Stimulated activated CD8-positive, alpha-beta memory T cell treated with anti-CD3 and anti-CD28 coated beads, Interleukin-7, amount 100 ng/mL, for 48 hours (primary cell): ENCODE measurements at regions not wholly inside any gene's neighbourhood (a gene's known extent, or its start where the extent isn't known, plus 50 kb on each side); places are given as distances from the start of the nearest gene placed in this dataset.
"Not testable (repeated sequence)": the region's sequence is repeated elsewhere in the genome, so short reads cannot be mapped to it uniquely, and the experiment has no call there.

ENCODE experiments used
- DNase-seq, 2 donors: peaks; one replicate each; pipeline ENCODE4 v3.0.0-alpha.2; 2020; ENCODE audit warnings: low read depth in 1 of 2; ENCODE audit errors: extremely low read depth in 1 of 2

- DNase-seq: no peak
Measured at GRCh38 chr2:4803396-4803795, 888.8 kb upstream of the SOX11 start.

GRCh38 chr2:4814137-4814536 is 878.0 kb upstream of the SOX11 start:
- DNase-seq: not testable (repeated sequence)

- no peak for DNase-seq
Measured at GRCh38 chr2:4827836-4828235, 864.3 kb upstream of the SOX11 start.

- no peak for DNase-seq
Measured at GRCh38 chr2:4828682-4829374, 863.4 kb upstream of the SOX11 start.

- DNase-seq: no peak
Measured at GRCh38 chr2:4831751-4832150, 860.4 kb upstream of the SOX11 start.

- DNase-seq: no peak
Measured at GRCh38 chr2:4832642-4833041, 859.5 kb upstream of the SOX11 start.

- no peak for DNase-seq
Measured at GRCh38 chr2:4838626-4839025, 853.6 kb upstream of the SOX11 start.

GRCh38 chr2:4840791-4841190 is 851.4 kb upstream of the SOX11 start:
- no peak for DNase-seq

- DNase-seq: no peak
Measured at GRCh38 chr2:4844881-4845280, 847.3 kb upstream of the SOX11 start.

GRCh38 chr2:4862031-4862430 is 830.2 kb upstream of the SOX11 start:
- DNase-seq: no peak

- DNase-seq: no peak
Measured at GRCh38 chr2:4866198-4866597, 826.0 kb upstream of the SOX11 start.

- DNase-seq: no peak
Measured at GRCh38 chr2:4868466-4868865, 823.7 kb upstream of the SOX11 start.

- no peak for DNase-seq
Measured at GRCh38 chr2:4869154-4869553, 823.0 kb upstream of the SOX11 start.

- DNase-seq: no peak
Measured at GRCh38 chr2:4873364-4873763, 818.8 kb upstream of the SOX11 start.

- DNase-seq: no peak
Measured at GRCh38 chr2:4873876-4874593, 818.1 kb upstream of the SOX11 start.

GRCh38 chr2:4882421-4882820 is 809.8 kb upstream of the SOX11 start:
- DNase-seq: no peak

GRCh38 chr2:4882941-4883340 is 809.2 kb upstream of the SOX11 start:
- no peak for DNase-seq

GRCh38 chr2:4883375-4883774 is 808.8 kb upstream of the SOX11 start:
- DNase-seq: no peak

GRCh38 chr2:4884117-4884571 is 808.0 kb upstream of the SOX11 start:
- DNase-seq: no peak

GRCh38 chr2:4891394-4891793 is 800.8 kb upstream of the SOX11 start:
- DNase-seq: no peak

- DNase-seq: no peak
Measured at GRCh38 chr2:4895371-4895770, 796.8 kb upstream of the SOX11 start.

GRCh38 chr2:4898706-4899105 is 793.5 kb upstream of the SOX11 start:
- no peak for DNase-seq

GRCh38 chr2:4900242-4900641 is 791.9 kb upstream of the SOX11 start:
- DNase-seq: no peak
